GM18499 (cell line): ENCODE measurements at regions not wholly inside any gene's neighbourhood (a gene's known extent, or its start where the extent isn't known, plus 50 kb on each side); places are given as distances from the start of the nearest gene placed in this dataset.

Source experiments
- ATAC-seq: cut with Tn5 transposase; IDR thresholded peaks from one replicate; pipeline ENCODE4 v1.9.1; 2021; ENCODE audit warnings: moderate number of reproducible peaks; ENCODE audit not compliant: insufficient read depth, unreplicated experiment

DNA sequence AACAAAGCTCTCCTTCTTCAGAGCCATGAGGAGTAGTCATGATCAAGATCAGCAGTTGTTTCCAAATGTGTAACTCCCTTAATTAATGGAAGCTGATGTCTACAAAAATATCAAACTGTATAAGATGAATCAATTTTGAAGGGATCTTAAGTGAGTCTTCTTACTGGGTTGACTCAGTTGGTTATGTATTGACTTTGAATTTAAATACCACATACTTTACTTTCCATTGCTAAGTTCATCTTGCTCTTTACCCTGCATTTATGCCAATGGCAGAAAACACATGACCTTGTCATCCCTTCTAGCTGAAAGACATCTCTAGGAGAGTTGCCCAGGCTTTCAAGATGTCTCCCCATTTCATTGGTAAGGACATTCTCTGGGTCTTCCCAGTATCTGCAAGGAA lies 123.2 kb upstream of the STMND1 start:
- no peak for ATAC-seq

DNA sequence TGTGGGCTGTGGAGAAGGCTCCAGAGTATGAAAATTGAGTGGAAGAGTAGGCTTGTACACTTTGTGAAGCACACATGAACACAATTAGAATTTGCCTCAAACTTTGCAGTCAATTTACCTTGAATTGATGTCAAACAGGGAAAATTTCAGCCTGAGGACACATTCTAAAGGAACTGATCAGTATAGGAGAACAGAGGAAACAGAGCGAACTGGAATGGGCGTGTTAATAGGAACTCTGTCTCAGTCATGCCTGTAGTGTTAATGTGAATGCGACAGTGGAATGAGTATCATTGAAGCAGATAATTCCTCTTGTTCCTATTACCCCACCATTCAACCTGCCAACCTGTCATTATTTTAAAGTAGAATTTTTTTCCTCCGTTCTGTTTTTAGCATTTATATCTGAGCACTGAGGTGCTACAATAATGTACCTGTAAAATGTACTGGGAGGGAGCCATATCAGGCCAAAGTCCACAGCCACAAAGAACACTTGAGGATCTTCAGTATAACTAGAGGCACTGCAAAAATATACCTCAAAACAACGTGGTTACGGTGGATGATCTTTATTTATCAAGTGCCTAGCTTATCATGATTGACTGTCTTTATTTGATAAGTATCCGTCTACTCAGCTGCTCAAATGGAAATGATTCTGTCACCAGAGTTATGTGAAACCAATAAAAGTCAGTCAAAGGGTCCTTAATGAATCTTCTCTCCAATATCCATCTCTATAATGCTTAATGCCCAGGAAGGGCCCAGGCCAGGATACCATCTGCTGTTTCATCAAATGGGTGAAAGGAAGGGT lies 125.3 kb upstream of the STMND1 start:
- ATAC-seq, result no peak

DNA sequence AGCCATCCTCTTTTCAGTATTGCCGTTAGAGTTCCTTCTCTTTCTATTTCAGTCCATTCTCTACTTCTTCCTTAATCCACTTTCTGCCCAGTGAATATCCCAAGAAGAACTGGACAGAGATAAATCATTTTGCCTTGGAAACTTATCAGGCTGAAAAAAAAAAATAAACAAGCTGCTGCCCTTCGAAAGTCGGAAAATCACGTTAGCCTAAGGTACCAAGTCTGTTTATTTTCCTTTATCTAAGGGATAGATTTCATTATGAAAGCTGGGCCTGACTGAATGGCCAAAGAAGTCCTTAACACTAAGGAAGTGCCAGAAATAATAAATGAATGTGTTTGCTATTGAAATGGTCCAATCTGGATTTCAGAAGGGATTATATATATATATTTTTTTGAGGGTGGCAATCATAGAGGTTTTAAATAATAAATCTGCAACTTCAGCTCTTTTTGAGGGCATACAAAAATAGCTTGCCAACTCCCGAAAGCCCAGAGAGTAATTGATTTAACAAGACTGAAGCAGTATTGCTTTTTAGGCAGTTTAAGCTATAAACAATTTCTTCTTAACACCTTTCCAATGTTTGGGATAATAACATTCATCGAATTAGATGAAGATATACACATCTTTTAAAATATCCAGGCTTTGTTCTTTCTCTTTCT lies 127.0 kb upstream of the STMND1 start:
- no peak for ATAC-seq

- no peak for ATAC-seq
Observed at GRCh38 chr6:16974387-16974673, 127.5 kb upstream of the STMND1 start.

- ATAC-seq, result no peak
Observed at GRCh38 chr6:16973545-16974386, 128.1 kb upstream of the STMND1 start.

DNA sequence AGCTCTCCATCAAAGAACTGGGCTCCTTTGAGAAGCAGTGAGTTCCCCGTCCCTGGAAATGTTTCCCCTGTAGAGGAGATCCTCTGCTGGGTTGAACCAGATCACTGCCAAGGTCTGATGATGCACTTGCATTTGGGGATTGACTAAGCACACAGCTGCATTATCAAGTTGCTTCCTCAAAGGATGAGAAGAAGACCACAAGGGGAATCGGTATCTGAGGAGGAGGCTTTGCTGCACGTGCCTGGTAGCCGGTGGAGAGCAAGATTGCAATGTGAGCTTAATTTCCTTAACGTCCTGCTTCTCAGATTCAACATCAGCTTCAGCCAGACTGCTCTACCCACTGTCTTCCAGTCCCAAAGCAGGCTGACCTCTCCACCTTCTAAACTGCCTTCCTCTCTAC lies 128.8 kb upstream of the STMND1 start:
- ATAC-seq, result no peak

GRCh38 chr6:16972535-16972934 lies 129.3 kb upstream of the STMND1 start:
- ATAC-seq, result no peak

GRCh38 chr6:16969699-16970655 lies 131.9 kb upstream of the STMND1 start:
- ATAC-seq, result no peak

- ATAC-seq, result no peak
Observed at GRCh38 chr6:16968101-16968500, 133.7 kb upstream of the STMND1 start.

DNA sequence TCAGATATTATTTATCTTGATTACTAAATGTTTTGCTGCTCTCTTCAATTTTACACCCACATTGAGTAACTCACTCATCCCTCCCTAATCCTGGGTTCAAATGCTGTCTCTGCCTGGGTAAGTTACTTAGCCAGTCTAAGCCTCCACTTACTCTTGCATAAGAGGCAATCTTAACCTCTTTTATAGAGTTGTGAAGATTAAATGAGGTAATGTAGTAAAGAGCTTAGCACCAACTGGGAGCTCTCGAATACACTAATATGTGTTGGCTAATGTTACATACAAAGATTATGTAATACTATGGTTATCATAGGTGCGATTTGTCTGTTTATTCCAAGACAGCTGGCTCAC lies 134.4 kb upstream of the STMND1 start:
- ATAC-seq, result no peak

GRCh38 chr6:16966791-16967469 lies 134.9 kb upstream of the STMND1 start:
- no peak for ATAC-seq

DNA sequence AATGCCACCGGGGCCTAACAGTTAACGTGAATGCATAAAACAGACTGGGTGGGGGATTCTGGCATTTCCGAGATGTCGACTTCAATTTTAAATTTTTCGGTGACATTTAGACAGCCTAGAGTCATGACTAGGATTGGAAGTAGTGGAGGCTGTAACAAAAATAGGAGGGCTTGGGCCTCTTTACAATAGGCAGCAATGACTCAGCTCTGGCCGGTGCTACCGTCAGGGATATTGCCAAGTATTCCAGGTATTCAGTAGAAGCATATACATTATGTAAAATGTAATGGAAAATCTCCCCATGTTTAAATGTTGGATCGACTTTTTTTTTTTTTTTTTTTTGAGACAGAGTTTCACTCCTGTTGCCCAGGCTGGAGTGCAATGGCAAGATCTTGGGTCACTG lies 136.2 kb upstream of the STMND1 start:
- no peak for ATAC-seq

- no peak for ATAC-seq
Observed at GRCh38 chr6:16964553-16965499, 137.0 kb upstream of the STMND1 start.

DNA sequence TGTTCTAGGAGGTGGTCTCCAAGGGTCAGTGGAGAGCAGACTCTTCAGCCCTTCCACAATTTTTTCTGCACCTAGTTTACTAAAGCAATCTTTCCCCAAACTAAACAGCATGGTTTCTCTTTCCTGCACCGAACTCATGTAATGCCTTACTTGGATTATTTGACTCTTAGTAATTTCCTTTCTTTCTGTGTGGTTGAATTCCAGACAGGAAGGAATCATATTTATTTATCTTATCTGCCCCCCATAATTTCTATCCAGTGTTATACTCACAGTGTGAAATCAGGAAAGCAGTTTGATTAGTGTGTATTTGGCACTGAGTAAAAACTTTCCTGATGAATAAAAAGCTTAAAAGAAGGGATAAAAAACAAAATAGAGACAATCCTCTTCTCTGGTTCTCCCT lies 140.3 kb upstream of the STMND1 start:
- ATAC-seq, result no peak

DNA sequence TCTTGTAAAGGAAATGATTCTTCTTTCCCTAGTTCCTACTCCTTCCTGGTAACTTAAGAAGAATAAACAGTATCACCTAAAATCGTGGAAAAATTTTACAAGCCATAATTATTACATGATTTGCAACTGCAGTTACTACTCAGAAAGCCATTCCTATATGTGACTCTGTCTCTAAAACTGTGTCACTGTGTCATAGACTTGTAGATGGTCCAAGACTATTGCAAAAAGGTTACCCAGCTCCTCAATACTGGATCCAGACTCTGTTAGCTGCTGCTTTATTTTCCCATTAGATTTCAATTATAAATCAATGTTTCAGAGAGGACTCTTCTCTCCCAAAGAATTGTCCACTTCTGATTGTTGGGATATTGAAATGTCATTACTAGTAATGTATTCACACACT lies 142.1 kb upstream of the STMND1 start:
- ATAC-seq, result no peak

DNA sequence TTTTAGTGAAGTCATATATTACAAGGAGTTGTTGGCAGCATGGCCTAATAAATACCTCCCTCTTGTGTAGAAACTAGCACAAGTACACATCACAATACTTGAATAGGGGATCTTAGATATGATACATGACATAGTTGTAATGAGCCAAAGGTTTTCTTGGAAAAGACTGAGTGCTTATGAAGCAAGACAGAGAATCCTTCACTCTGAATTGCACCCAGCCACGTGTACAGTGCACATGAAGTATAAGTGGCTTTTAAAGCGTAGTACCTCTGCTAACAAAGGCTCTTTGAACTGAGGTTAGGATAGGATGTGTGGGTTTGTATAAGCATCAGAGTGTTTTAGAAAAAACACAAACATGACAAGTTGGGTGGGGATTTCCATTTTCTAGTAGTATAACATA lies 145.5 kb upstream of the STMND1 start:
- ATAC-seq, result no peak

- ATAC-seq, result no peak
Observed at GRCh38 chr6:16955899-16956298, 146.0 kb upstream of the STMND1 start.

DNA sequence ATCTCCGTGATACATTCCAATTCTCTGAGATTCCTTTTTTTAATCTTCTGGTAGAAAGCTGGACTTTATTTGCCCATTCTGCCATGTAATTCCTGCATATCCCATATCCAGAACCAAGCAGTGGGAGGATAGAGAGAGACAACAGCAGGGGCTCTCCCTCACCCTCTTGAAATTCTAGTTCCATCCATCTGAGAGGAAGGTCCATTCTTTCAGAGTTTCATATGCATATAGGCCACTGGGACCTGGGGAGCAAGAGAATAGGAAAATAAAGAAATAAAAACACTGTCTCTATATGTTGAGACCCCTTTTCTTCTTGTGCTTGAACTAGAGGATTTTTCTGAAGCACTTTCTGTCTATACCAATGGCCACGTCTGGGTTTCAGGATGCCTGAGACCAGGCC lies 147.9 kb upstream of the STMND1 start:
- ATAC-seq, result no peak

DNA sequence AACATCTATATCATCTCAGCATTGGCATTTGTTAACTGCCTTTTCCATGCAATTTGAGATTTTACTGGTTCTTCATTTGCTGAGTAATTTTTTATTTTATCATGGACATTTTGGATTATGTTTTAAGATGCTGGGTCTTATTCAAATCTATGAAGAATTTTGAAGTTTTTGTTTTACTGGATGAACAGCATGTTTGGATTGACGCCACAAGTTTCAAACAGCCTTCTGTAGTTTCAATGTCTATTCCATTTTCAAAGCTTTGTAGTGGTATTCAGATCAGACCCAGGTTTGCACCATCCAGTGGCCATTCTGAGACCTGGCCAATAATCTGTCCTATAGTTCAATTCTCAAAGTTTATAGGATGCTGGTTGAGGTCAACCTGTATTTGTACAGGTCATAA lies 148.4 kb upstream of the STMND1 start:
- no peak for ATAC-seq
